ENCODE measurements at regions not wholly inside any gene's neighbourhood (a gene's known extent, or its start where the extent isn't known, plus 50 kb on each side); places are given as distances from the start of the nearest gene placed in this dataset.
"Not testable (repeated sequence)": the region's sequence is repeated elsewhere in the genome, so short reads cannot be mapped to it uniquely, and the experiment has no call there.

DNA sequence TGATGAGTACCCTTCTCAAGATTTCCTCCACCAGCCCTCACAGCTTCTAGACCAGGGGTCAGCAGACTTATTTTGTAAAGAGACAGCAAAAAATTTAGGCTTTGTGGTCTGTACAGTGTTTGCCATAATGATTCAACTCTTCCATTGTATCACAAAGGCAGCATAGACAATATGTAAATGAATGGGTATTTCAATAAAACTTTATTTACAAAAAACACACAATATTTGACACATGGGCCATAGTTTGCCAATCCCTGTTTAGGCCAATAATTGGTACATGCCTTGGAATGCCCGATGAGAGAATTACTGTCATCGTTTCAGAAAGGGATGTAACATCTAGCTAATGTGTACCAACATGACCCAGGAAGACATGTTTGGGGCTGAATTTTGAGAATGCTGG is 178.9 kb upstream of the GALNT2 start:
- DNase-seq: no peak

DNA sequence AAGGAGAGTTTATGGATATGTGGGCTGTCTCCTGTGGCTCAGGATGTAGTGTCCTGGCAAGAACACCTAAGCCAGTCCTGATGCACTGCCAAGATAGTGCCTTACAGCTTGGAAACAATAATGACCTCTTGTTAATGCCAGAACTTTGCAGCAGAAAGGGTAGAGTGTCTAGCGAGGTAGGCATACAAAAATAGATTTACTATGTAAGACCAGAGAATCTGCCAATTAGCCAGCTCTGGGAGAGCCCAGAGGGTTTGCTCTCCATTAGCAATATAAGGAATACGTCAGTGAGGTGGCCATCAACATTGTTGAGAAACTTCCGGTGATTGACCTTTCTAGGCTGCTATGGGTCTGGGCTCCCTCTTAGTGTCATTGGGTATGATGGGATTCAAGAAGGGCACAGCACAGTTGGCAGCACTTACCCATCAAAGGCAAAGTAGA is 178.5 kb upstream of the GALNT2 start:
- DNase-seq: no peak

DNA sequence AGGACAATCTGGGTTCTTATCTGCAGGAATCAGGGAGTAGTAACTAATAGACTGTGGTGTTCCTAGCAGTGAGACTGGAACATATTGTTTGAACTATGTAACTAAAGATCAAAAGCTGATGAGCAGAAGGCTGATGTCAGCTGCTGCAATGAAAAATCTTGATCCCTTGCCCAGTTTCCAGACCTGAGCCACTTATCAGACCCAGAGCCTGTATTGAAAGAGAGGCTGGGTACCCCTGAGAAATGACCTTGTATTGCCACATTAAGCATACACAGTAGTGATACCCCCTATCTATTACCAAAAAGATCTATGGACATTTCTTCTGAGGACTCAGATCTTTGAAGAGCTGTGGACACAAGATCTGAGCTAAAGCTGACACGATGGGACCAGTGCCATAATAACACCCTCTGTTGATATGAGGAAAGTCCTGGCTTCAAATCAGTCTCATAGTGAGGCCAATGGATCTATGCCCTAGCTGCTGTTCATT is 178.0 kb upstream of the GALNT2 start:
- DNase-seq: no peak

DNA sequence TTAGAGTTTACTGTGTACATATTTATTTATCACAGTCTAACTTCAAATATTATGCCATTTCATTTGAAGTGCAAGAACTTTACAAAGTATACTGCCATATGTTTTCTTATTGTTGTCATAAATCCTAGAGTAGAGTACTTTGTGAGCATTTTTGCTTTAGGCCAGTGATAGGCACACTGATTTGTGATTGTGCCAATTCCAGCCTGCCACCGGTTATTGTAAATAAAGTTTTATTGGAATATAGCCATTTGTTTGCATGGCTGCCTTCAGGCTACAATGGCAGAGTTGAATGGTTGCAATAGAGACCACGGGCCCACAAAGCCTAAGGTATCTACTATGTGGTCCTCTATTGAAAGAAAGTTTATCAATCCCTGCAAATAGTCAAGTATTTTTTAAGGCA is 175.8 kb upstream of the GALNT2 start:
- no peak for DNase-seq

DNA sequence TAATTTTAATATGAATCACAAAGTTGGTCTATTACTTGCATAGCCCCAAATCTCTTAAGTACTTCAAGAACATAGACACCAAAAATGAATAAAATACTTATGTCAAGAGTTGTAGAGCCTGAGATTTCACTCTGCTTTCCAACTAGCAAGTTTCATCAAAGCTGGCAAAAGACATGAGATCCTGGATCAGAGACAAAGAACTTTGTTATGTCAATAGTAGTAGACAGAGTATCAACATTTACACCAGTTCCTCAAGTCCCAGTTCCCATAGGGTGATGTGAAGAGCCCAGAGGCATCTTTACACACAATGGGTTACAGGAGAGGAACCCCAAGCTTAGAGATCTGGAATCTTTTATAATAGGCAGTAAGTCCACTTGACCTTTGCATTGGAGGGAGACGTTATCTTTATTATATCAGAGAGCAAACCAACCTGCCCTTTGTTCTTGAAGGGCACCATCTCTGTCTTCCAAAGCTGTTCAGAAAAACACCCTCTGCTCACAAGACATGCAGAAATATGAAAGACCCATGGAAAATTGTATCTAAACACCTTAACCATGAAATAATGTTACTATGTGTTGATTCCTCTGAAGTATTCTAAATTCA is 174.4 kb upstream of the GALNT2 start:
- no peak for DNase-seq

DNA sequence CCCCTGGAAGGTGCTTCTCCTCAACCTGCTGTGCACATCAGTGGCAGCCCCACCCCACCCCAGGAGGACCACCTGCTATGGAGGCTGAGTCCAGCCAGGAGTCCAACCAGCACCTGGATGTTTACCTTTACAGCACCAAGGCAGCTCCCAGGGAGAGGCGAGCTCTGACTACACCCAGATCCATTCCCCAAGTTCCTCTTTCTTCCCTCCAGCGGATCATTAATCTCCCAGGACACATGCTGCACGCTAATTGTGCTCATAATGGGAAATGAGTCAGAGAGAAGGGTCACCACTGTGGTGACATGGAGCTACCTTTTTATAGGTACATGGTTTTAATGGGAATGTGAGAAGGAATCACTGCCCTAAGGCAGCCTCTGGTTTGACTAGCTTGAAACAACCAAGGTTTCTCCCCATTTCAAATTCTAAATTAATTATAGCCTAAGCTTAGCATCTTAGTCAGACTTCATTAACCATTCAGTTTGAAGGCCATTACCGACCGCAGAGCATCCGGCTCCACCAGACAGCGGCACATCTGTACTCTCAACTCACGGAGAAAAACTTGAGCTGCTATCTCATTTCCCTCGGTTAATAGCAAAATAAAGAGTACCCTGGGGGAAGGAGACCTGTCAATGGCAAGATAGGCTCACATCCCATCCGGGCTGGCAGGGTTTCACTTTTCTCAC is 173.1 kb upstream of the GALNT2 start:
- no peak for DNase-seq

DNA sequence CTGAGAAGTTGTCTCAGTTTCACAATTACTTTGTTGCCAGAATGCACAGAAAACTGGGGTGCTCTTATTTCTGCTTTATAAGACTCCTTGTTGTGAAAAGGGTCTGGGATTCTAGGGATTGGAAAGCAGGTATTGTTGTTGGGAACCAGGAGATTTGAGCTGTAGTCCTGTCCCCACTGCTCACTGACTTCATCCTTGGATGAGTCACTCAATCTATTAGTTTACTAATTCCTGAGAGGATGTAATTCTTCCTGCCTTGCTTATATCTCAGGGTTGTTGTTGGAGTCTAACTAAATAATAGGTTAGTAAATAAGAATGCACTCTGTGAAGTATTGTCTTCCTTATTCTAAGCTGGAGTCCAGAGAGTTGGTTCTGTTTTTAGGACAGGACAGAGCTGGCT is 172.5 kb upstream of the GALNT2 start:
- no peak for DNase-seq

DNA sequence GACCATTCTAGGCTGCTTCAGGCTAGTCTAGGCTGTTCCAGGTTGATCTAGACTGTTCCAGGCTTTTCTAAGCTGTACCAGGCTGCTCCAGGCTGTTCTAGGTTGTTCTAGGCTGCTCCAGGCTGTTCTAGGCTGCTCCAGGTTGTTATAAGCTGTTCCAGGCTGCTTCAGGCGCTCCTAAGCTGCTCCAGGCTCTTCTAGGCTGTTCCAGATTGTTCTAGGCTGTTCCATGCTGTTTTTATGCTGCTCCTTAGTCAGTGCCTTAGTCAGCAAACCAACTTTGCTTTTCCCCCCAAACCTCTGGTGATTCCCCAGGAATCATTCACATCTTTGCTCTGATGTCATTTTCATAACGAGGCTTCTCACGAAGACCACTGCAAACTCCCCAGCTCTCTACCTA is 171.4 kb upstream of the GALNT2 start:
- no peak for DNase-seq

DNA sequence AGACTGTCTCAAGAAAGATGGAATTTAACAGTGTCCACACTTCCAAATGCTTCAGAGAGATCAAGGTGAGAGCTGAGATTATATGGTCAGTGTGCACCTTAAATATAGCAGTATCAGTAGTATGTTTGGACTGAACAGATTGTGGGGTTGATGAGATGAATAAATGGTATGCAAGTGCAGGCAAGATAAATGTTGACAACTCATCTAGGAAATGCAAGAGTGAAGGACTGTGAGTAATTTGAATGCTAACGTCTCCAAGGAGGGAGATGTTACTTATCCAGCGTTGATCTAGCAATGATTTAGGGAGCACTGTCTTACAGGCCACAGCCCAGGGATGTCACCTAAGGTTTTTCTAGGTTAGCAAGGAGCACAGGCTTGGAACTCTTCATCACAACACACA is 170.7 kb upstream of the GALNT2 start:
- no peak for DNase-seq

DNA sequence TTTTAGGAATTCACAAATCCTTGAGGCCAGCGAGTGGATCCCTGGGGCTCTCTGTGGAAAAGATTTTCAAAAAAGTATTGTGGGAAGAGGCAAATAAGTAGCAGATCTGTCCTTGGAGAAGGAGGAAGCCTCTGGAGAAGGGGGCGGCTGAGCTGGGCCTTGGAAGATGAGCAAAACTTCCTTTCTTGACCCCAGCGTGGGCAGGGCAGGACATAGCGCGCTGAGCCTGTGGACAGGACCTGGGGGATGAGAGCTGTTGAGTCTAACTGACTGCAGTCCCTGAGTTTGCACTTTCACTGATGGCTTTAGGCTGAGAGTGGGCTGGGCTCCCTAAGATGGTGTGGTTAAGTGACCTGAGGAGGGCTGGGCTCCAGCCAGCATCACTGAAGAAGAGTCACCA is 170.2 kb upstream of the GALNT2 start:
- DNase-seq: no peak

DNA sequence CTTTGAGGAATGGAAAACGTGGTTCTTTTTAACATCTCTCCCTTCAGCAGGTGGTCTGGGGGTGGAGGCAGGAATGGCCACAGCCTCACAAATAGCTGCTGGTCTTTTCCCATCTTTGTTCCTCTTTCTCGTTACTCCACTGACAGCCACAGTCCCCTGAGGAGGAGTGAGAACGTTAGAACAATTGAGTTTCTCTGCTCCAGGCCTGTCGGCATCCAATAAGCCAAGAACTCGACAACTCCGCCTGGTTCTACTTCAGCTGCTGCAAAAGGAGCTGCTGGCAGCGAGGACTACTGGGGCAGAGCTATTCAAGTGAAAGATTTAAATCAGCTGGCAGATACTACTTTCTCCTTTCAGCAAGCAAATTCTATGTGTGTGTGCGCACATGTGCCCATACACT is 169.5 kb upstream of the GALNT2 start:
- no peak for DNase-seq

DNA sequence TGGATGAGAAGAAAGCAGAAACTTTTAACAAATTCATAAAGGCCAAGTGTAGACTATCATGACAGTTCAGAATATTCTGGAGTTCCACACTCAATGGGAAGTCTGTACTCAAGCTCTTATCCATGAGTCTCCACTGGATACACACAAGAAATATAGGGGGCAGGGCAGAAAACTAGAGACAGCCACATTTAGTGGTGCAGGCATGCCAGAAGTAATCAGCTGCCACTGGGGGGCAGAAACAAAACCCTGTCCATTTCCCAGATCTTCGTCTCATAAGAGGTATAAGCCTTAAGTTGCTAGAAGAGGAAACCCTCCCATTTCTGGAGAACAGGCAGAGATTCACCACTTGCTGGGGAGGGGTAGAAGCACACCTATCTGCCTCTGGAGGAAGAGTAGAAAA is 166.8 kb upstream of the GALNT2 start:
- DNase-seq: no peak

DNA sequence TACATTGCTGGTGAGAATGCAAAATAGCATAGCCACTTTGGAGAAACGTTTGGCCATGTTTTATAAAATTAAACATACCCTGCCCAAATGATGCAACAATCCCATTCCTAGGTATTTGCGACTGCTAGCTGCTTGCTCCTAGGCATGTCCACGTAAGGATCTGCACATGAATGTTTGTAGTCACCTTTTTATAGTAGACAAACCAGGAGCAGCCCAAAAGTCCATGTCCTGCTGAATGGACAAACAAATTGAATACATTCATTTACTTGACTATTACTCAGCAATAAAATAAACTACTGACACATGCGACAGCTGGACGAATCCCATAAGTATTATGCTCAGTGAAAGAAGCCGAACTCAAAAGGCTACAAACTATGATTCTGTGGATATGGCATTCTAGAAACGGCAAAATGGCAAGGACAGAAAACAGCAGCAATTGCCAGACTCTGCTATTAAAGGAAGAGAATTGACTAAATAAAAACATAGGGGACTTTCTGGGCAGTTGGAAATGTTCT is 161.9 kb upstream of the GALNT2 start:
- DNase-seq: no peak

DNA sequence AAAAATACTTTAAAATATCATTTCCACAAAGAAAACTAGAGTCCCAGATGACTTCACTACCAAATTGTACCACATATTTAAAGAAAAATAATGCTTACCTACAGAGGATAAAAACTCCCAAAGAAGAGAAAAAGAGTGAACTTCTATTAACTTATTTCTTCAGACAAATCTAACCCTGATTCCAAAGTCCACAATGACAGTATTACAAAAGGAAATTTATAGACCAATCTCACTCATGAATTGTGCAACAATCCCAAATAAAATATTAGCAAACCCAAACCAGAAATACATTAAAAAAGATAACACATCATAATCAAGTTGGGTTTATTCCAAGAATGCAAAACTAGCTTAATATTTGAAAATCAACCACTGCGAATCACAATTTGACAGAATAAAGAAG is 161.4 kb upstream of the GALNT2 start:
- no peak for DNase-seq

DNA sequence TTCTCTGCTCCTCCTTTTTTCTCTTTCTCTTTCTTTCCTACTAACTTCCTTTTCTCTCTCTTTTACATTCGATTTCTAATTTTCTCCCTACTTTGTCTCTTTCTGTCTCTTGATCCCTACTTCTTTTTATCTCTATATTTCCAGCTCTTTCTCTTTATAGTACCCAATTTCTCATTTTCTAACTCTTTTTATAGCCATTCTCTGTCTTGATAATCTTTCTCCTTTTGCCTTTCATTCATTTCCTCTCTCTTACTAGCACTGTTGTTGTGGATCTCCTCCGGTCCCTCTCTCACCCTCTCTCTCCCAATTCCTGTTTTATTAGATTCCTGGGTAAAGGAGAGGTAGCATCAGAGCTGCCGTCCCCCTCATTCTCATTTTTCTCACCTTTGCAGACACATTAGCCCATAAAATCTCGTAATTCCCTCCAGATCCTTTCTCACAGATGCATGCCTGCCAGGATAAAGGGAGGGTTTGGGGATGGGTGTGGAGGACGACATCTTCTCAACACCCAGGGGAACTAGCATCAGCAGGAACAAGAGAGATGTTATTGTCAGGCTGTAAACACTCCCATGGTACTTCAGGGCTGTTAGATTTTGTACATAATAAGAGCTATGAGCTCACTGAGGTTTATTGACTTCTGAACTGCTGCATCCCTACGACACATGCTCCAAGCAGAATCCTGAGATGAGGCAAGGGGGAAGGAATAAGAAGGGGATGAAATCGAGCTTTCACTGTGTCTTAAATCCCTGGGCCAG is 159.0 kb upstream of the GALNT2 start:
- DNase-seq: no peak

DNA sequence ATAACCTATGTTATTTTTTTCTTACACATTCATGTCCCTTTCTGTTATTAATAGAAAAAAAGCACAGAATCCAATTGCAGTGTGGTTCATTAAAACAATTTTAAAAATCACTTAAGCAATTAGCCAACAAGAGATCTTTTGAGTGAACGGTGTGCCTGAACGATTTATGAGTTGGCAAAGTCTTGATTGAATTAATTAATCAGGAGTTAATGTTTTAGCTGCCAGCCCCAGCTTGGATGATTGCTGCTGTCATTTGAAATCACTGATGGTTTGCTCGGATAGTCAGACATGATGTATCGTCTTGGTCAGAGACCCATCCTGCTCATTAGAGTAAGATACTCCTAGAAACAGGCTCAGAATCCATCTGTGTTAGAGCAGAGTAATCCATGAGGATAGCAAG is 158.3 kb upstream of the GALNT2 start:
- DNase-seq: no peak

DNA sequence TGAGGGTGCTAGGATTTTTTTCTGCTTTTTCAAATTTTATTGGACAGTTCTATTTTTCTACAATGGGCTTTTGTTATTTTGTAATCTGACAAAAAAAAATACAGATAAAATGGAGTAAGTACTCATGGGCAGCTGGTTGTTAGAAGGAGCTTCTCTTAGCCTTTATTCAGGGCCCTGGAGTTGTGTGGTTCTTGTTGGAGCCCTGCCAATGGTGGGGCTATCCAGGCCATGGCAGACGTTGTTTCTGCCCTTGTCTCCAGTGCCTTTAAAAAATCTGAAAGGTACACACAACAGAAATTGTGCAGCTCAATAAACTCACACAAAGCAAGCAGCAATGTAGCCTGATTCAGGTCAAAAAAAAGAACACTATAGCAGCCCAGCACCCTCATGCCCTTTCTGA is 153.5 kb upstream of the GALNT2 start:
- DNase-seq: no peak

DNA sequence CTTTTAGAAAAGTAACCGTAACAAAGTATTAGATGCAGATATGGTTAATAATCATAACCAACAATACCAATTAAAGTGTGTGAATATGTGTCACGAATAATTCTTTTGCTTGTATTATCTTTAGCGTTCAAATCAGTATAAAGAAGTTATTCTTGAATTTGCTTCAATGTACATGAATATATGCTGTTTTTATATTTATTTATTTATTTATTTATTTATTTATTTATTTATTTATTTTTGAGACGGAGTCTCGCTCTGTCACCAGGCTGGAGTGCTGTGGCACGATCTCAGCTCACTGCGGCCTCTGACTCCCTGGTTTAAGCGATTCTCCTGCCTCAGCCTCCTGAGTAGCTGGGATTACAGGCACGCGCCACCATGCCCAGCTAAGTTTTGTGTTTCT is 147.6 kb upstream of the GALNT2 start:
- not testable (repeated sequence) for DNase-seq

DNA sequence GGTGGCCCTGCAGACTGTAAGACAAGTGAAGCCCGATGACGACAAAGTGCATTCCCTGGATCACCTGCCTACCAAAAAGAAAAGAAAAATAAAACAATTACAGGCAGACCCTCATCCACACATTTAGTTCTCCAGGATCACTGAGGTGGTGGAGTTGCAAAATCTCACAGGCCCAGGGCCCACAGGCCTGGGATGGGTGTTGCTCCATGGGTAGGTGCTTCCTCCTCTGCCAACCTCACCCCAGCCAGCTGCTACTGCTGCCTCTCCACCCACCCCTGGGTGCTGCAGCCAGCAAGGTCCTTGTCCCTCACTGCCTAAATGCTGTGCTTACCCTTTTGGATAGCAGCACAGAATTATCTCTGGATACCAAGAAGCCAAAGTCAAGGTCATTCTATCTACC is 146.4 kb upstream of the GALNT2 start:
- no peak for DNase-seq

DNA sequence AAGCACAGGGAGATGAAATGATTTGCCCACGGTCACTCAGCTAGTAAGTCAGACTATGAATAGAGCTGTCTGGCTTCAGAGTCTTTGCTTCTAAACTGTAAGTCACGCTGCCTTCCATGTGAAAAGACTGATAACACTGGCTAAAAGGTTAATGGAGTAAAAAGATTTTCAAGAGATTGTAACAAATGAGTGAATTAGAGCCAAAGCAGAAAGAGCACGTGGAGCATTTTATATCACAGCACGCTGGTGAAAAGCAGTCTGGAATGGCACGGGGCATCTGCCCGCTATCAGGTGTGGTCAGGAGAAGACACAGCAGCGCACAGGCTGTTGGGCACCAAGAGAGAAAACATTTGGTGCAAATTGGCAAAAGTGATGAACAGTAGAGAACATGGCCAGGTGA is 144.8 kb upstream of the GALNT2 start:
- DNase-seq: no peak

DNA sequence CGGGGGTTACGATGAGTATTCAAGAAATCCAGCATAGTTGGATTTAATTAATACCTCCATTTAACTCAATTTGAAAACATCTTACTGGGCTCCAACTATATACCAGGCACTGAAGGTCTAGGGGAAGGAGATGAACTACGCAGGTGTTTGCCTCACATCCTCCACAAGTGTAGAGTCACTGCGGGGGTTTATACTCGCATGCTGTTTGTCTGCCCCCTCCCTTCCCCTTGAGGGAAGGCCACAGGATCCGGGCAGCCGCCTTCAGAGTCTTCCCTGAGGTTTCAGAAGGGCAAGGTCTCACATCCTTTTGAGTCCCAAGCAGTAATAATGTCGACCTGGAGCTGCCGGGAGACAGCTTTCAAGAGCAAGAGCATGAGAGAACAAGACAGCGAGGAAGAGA is 142.4 kb upstream of the GALNT2 start:
- no peak for DNase-seq

DNA sequence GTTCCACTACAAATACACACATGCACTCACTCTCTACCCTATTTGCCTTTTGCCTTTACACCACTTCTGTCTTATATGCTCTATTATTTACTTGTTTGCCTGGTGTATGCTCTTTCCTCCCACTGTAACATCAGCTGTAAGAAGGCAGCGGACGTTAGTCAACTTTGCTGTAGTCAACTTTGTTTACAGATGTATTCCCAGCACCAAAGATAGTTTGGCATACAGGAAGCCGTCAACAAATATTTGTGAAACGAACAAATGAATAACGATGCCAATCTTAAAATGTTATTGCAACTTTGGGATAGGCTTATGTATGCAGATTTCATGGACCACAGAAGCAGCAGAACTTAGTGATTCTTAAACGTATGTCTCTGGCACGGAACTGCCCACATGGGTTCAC is 138.3 kb upstream of the GALNT2 start:
- DNase-seq: no peak

DNA sequence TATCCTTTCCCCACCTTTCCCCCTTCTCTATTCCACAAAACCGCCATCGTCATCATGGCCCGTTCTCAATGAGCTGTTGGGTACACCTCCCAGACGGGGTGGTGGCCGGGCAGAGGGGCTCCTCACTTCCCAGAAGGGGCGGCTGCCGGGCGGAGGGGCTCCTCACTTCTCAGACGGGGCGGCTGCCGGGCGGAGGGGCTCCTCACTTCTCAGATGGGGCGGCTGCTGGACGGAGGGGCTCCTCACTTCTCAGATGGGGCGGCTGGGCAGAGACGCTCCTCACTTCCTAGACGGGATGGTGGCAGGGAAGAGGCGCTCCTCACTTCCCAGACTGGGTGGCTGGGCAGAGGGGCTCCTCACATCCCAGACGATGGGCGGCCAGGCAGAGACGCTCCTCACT is 135.3 kb upstream of the GALNT2 start:
- not testable (repeated sequence) for DNase-seq

DNA sequence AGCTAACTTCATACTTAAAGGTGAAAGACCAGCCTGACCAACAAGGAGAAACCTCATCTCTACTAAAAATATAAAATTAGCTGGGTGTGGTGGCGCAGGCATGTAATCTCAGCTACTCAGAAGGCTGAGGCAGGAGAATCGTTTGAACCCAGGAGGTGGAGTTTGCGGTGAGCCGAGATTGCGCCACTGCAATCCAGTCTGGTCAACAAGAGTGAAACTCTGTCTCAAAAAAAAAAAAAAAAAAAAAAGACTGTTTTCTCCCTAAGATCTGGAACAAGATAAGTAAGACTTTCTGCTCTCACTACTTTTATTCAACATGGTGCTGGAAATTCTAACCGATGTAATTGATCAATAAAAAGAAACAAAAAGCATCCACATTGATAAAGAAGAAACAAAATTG is 131.9 kb upstream of the GALNT2 start:
- not testable (repeated sequence) for DNase-seq

Measured in NCI-H524 treated with DMSO at 0.1 percent for 48 hours (cell line).